Liver (tissue), 8 donors: ENCODE measurements at regions not wholly inside any gene's neighbourhood (a gene's known extent, or its start where the extent isn't known, plus 50 kb on each side); places are given as distances from the start of the nearest gene placed in this dataset.

Source experiments
- DNase-seq: peaks from one replicate; pipeline ENCODE4 v3.0.0-alpha.2; 2017; ENCODE audit warnings: low spot score
- H3K27ac ChIP-seq, 2 donors: one replicate each; pipeline ENCODE4 v1.7.0; 2013; ENCODE audit warnings: inconsistent platforms in 2 of 2, low read length in 2 of 2, control low read depth in 1 of 2, low read depth in 1 of 2, mild to moderate bottlenecking in 1 of 2
- H3K27me3 ChIP-seq, 4 donors: one replicate each; pipeline versions ENCODE4 v1.6.1 to v1.7.0; 2013; ENCODE audit warnings: low read length in 3 of 4, inconsistent platforms in 1 of 4, mild to moderate bottlenecking in 1 of 4, moderate library complexity in 1 of 4; ENCODE audit not compliant: control insufficient read depth in 4 of 4, insufficient read depth in 4 of 4
- H3K36me3 ChIP-seq, 4 donors: one replicate each; pipeline versions ENCODE4 v1.6.1 to v1.7.0; 2013; ENCODE audit warnings: low read length in 3 of 4, mild to moderate bottlenecking in 3 of 4, low read depth in 1 of 4, moderate library complexity in 1 of 4; ENCODE audit not compliant: control insufficient read depth in 4 of 4, insufficient read depth in 3 of 4
- H3K4me1 ChIP-seq, 4 donors: one replicate each; pipeline versions ENCODE4 v1.6.1 to v1.7.0; 2013; ENCODE audit warnings: low read length in 3 of 4, mild to moderate bottlenecking in 3 of 4, moderate library complexity in 1 of 4; ENCODE audit not compliant: control insufficient read depth in 4 of 4, insufficient read depth in 4 of 4
- H3K4me3 ChIP-seq, 3 donors: one replicate each; pipeline versions ENCODE4 v1.6.1 to v1.7.0; 2013; ENCODE audit warnings: low read length in 3 of 3, control low read depth in 1 of 3, low read depth in 1 of 3, mild to moderate bottlenecking in 1 of 3
- H3K9ac ChIP-seq, 2 donors: one replicate each; pipeline ENCODE4 v1.7.0; 2013; ENCODE audit warnings: low read length in 2 of 2, mild to moderate bottlenecking in 2 of 2, moderate library complexity in 2 of 2, control low read depth in 1 of 2, low read depth in 1 of 2
- H3K9me3 ChIP-seq, 4 donors: one replicate each; pipeline versions ENCODE4 v1.6.1 to v1.7.0; 2013; ENCODE audit warnings: low read length in 3 of 4; ENCODE audit not compliant: control insufficient read depth in 4 of 4
- EGR1 ChIP-seq, 2 donors: IDR thresholded peaks; 2 replicates each; pipeline ENCODE4 v1.6.1; 2016 to 2018; ENCODE audit warnings: antibody characterized with exemption in 2 of 2, low read depth in 2 of 2
- FOXA1 ChIP-seq: IDR thresholded peaks from 2 replicates; pipeline ENCODE4 v1.6.1; 2016; ENCODE audit warnings: antibody characterized with exemption
- HNF4A ChIP-seq, 2 donors: conservative IDR thresholded peaks; 2 replicates each; pipeline ENCODE4 v1.6.1; 2016; ENCODE audit warnings: antibody characterized with exemption in 2 of 2, mild to moderate bottlenecking in 2 of 2
- JUND ChIP-seq, 2 donors: IDR thresholded peaks; 2 replicates each; pipeline ENCODE4 v1.6.1; 2016; ENCODE audit warnings: antibody characterized with exemption in 2 of 2
- MAX ChIP-seq: IDR thresholded peaks from 2 replicates; pipeline ENCODE4 v1.6.1; 2016; ENCODE audit warnings: antibody characterized with exemption
- NR2F2 ChIP-seq: IDR thresholded peaks from 2 replicates; pipeline ENCODE4 v1.6.1; 2016; ENCODE audit warnings: antibody characterized with exemption
- RAD21 ChIP-seq, 2 donors: IDR thresholded peaks; 2 replicates each; pipeline ENCODE4 v1.6.1; 2016; ENCODE audit warnings: antibody characterized with exemption in 2 of 2, mild to moderate bottlenecking in 2 of 2
- REST ChIP-seq: IDR thresholded peaks from 2 replicates; pipeline ENCODE4 v1.6.1; 2016; ENCODE audit warnings: antibody characterized with exemption, mild to moderate bottlenecking
- RXRA ChIP-seq, 2 donors: IDR thresholded peaks; 2 replicates each; pipeline ENCODE4 v1.6.1; 2017 to 2018; ENCODE audit warnings: antibody characterized with exemption in 2 of 2, mild to moderate bottlenecking in 1 of 2
- SP1 ChIP-seq: IDR thresholded peaks from 2 replicates; pipeline ENCODE4 v1.6.1; 2018; ENCODE audit warnings: antibody characterized with exemption, mild to moderate bottlenecking
- TAF1 ChIP-seq: conservative IDR thresholded peaks from 2 replicates; pipeline ENCODE4 v1.6.1; 2016; ENCODE audit warnings: antibody characterized with exemption, mild to moderate bottlenecking
- YY1 ChIP-seq: IDR thresholded peaks from 2 replicates; pipeline ENCODE4 v1.6.1; 2016; ENCODE audit warnings: antibody characterized with exemption, mild to moderate bottlenecking
- ZBTB33 ChIP-seq: IDR thresholded peaks from 2 replicates; pipeline ENCODE4 v1.6.1; 2016; ENCODE audit warnings: antibody characterized with exemption
- WGBS: extraction: QIAGEN DNeasy Blood & Tissue Kit; methylation state at CpG from one replicate; pipeline ENCODE4 v1.1.7; 2013; 5-methylcytosine and 5-hydroxymethylcytosine counted together
- TF ChIP-seq, protein P1 (sequence below): IDR thresholded peaks from 2 replicates; pipeline ENCODE4 v1.6.1; 2016; ENCODE audit warnings: antibody characterized with exemption
- TF ChIP-seq, protein P2 (sequence below): fragments of 150-350 bp; IDR thresholded peaks from 2 replicates; pipeline ENCODE4 v1.5.1; 2017; ENCODE audit warnings: improper control_type of control experiment, low read depth, low read length; ENCODE audit not compliant: missing input control
- donor health status: healthy.
- donor health status: healthy.
- donor health status: healthy.
- donor health status: healthy.
- donor health status: healthy.

DNA sequence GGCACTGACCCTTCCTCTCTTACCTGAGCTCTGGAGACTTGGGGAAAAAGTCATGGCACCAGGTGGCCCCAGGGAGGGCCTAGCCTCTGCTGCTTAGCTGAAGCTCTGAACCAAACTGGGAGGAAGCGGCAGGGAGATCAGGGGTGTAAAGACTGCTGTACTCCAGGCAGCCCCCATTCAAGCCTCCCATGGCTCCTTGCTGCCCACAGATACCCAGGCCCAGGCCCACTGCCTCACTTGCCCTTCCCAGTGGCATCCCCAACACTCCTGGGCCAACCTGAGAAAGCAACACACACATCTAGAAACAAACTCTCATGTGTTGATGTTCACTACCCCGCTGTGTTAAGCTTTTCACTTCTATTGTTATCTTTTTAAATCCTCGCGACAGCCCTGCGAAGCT, 151.6 kb downstream of the C5orf15 start (continued):
- no peak for TF ChIP-seq YY1

- 62% methylated on average over 8 of the region's 8 CpGs for WGBS
- Histone ChIP-seq H3K36me3 (no peaks in the 10 kb centered on the region), H3K4me1 (no peaks in the 10 kb centered on the region), H3K27me3 (no peaks in the 10 kb centered on the region), H3K9ac (no peak overlapping the region), H3K4me3 (no peak overlapping the region), H3K27ac (no peak overlapping the region), H3K9me3 (no peaks in the 10 kb centered on the region)
- no peak for TF ChIP-seq TAF1
- no peak for TF ChIP-seq REST
- TF ChIP-seq NR2F2: no peak
- TF ChIP-seq FOXA1: no peak
- TF ChIP-seq ZBTB33: no peak
- no peak for TF ChIP-seq SP1
- no peak for TF ChIP-seq EGR1 (IDR thresholded peaks at IDR 0.05; ENCODE audit: low read depth in 2 of 2)
- TF ChIP-seq RAD21 (IDR thresholded peaks at IDR 0.05): no peak
- no peak for TF ChIP-seq RXRA (IDR thresholded peaks at IDR 0.05)
- TF ChIP-seq, protein P1, sequence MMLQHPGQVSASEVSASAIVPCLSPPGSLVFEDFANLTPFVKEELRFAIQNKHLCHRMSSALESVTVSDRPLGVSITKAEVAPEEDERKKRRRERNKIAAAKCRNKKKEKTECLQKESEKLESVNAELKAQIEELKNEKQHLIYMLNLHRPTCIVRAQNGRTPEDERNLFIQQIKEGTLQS: no peak
- TF ChIP-seq, protein P2, sequence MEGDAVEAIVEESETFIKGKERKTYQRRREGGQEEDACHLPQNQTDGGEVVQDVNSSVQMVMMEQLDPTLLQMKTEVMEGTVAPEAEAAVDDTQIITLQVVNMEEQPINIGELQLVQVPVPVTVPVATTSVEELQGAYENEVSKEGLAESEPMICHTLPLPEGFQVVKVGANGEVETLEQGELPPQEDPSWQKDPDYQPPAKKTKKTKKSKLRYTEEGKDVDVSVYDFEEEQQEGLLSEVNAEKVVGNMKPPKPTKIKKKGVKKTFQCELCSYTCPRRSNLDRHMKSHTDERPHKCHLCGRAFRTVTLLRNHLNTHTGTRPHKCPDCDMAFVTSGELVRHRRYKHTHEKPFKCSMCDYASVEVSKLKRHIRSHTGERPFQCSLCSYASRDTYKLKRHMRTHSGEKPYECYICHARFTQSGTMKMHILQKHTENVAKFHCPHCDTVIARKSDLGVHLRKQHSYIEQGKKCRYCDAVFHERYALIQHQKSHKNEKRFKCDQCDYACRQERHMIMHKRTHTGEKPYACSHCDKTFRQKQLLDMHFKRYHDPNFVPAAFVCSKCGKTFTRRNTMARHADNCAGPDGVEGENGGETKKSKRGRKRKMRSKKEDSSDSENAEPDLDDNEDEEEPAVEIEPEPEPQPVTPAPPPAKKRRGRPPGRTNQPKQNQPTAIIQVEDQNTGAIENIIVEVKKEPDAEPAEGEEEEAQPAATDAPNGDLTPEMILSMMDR: no peak
- no peak for TF ChIP-seq HNF4A (conservative IDR thresholded peaks at IDR 0.05)
- DNase-seq: no peak
Measured at GRCh38 chr5:133814152-133814551, 154.3 kb downstream of the C5orf15 start.

- no peaks in the 10 kb centered on the region for H3K36me3 ChIP-seq
- no peak for DNase-seq
- no peaks in the 10 kb centered on the region for H3K4me1 ChIP-seq
- H3K4me3 ChIP-seq: no peak overlapping the region
- WGBS: 97% methylated on average over 3 of the region's 3 CpGs
- H3K27me3 ChIP-seq: no peaks in the 10 kb centered on the region
- no peak overlapping the region for H3K27ac ChIP-seq
- H3K9me3 ChIP-seq: no peaks in the 10 kb centered on the region
- H3K9ac ChIP-seq: no peak overlapping the region
- no peak for TF ChIP-seq RAD21 (IDR thresholded peaks at IDR 0.05)
- TF ChIP-seq, protein P1: no peak
- TF ChIP-seq REST: no peak
- no peak for TF ChIP-seq HNF4A (conservative IDR thresholded peaks at IDR 0.05)
- TF ChIP-seq JUND (IDR thresholded peaks at IDR 0.05): no peak
- TF ChIP-seq NR2F2: no peak
- TF ChIP-seq ZBTB33: no peak
- no peak for TF ChIP-seq MAX
- TF ChIP-seq FOXA1: no peak
- no peak for TF ChIP-seq YY1
- TF ChIP-seq RXRA (IDR thresholded peaks at IDR 0.05): no peak
Measured at GRCh38 chr5:133811168-133811567, 157.3 kb downstream of the C5orf15 start.
